ENCODE measurements at regions not wholly inside any gene's neighbourhood (a gene's known extent, or its start where the extent isn't known, plus 50 kb on each side); places are given as distances from the start of the nearest gene placed in this dataset.

DNA sequence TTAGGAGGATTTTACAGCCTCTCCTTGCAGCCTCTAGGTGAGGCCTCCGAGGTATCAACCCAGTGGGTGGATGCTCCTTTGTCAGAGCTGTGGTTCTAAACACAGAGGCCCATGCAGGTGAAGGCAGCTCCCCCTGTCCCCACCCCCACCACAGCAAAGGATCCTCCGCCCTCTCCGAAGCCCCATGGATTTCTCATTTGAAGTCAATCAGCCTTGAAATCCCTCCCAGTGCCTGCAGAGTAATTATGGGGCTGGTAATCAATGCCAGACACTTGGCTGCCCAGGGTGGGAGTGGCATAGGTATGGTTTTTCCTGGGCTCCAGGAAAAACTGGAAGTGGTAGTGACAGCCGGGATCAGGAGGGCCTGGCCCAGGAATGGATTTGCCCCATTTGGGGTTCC, 119.5 kb upstream of the CSF3R start:
- TF ChIP-seq, protein P1, sequence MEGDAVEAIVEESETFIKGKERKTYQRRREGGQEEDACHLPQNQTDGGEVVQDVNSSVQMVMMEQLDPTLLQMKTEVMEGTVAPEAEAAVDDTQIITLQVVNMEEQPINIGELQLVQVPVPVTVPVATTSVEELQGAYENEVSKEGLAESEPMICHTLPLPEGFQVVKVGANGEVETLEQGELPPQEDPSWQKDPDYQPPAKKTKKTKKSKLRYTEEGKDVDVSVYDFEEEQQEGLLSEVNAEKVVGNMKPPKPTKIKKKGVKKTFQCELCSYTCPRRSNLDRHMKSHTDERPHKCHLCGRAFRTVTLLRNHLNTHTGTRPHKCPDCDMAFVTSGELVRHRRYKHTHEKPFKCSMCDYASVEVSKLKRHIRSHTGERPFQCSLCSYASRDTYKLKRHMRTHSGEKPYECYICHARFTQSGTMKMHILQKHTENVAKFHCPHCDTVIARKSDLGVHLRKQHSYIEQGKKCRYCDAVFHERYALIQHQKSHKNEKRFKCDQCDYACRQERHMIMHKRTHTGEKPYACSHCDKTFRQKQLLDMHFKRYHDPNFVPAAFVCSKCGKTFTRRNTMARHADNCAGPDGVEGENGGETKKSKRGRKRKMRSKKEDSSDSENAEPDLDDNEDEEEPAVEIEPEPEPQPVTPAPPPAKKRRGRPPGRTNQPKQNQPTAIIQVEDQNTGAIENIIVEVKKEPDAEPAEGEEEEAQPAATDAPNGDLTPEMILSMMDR (IDR thresholded peaks at IDR 0.05 in 4 of 5, conservative IDR thresholded peaks at IDR 0.05 in 1 of 5) = no peak
- TF ChIP-seq POLR2A (IDR thresholded peaks at IDR 0.05) = no peak

Measured in gastrocnemius medialis (tissue), 4 donors.